ENCODE measurements at regions not wholly inside any gene's neighbourhood (a gene's known extent, or its start where the extent isn't known, plus 50 kb on each side); places are given as distances from the start of the nearest gene placed in this dataset.

DNA sequence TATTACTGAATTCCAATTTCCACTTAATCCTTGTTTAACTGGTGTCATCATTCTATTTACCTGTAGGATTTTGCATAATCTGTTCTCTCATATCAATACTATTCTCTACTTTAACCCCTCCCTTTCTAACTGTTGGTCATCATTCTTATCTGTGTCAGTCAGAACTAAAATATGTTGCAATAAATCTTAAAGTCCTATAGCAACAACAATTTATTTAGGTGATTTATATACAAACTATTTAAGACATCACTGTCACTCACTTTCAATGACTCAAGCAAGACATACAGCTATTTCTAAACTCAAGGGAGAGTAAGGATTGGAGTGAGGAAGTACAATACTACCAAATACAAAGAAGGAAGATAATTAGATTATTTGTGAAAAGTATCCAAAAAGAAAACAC, 740.4 kb downstream of the DSC3 start:
- Histone ChIP-seq H3K9me3 (ENCODE audit: control insufficient read depth, insufficient read depth, low read length) (no peaks in the 10 kb centered on the region), H3K4me3 (ENCODE audit: low read depth, low read length) (no peak overlapping the region), H3K27ac (ENCODE audit: low read depth, low read length) (no peak overlapping the region), H3K27me3 (ENCODE audit: control insufficient read depth, insufficient read depth, low read length) (no peaks in the 10 kb centered on the region)
- DNase-seq (ENCODE audit: low read depth, low spot score): no peak
- CTCF ChIA-PET: no interaction called here
- TF ChIP-seq, protein P1, sequence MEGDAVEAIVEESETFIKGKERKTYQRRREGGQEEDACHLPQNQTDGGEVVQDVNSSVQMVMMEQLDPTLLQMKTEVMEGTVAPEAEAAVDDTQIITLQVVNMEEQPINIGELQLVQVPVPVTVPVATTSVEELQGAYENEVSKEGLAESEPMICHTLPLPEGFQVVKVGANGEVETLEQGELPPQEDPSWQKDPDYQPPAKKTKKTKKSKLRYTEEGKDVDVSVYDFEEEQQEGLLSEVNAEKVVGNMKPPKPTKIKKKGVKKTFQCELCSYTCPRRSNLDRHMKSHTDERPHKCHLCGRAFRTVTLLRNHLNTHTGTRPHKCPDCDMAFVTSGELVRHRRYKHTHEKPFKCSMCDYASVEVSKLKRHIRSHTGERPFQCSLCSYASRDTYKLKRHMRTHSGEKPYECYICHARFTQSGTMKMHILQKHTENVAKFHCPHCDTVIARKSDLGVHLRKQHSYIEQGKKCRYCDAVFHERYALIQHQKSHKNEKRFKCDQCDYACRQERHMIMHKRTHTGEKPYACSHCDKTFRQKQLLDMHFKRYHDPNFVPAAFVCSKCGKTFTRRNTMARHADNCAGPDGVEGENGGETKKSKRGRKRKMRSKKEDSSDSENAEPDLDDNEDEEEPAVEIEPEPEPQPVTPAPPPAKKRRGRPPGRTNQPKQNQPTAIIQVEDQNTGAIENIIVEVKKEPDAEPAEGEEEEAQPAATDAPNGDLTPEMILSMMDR (IDR thresholded peaks at IDR 0.05; ENCODE audit: low read depth, low read length): no peak
- POLR2A ChIA-PET: no interaction called here

DNA sequence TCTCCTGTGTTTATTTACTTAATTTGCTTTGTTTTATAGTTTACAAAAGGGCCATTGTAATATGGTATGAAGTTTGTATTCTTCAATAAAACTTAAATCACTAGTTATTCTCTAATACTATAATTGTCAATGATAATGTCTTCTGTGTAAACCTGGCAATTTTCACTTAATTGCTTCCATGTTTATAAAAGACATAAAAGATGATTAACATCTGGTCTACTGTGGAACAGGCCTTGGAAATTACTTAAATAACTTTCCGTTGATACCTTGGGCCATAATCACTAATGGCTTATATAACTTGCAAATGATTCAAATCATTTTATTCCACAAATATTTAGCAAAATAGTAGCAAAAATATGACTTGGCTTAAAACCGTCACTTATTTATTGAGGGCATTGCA, 743.8 kb downstream of the DSC3 start:
- TF ChIP-seq, protein P1 (IDR thresholded peaks at IDR 0.05; ENCODE audit: low read depth, low read length): no peak
- ChIA-PET POLR2A (no interaction called here), CTCF (interaction anchor here (0.8 kb wide), 1 partner anchor 18 kb away, joined by 3 read pairs; no protein-coding TSS in a partner anchor)
- Histone ChIP-seq H3K4me3 (ENCODE audit: low read depth, low read length) (no peak overlapping the region), H3K27me3 (ENCODE audit: control insufficient read depth, insufficient read depth, low read length) (no peaks in the 10 kb centered on the region), H3K9me3 (ENCODE audit: control insufficient read depth, insufficient read depth, low read length) (no peaks in the 10 kb centered on the region), H3K27ac (ENCODE audit: low read depth, low read length) (no peak overlapping the region)
- DNase-seq (ENCODE audit: low read depth, low spot score): no peak

DNA sequence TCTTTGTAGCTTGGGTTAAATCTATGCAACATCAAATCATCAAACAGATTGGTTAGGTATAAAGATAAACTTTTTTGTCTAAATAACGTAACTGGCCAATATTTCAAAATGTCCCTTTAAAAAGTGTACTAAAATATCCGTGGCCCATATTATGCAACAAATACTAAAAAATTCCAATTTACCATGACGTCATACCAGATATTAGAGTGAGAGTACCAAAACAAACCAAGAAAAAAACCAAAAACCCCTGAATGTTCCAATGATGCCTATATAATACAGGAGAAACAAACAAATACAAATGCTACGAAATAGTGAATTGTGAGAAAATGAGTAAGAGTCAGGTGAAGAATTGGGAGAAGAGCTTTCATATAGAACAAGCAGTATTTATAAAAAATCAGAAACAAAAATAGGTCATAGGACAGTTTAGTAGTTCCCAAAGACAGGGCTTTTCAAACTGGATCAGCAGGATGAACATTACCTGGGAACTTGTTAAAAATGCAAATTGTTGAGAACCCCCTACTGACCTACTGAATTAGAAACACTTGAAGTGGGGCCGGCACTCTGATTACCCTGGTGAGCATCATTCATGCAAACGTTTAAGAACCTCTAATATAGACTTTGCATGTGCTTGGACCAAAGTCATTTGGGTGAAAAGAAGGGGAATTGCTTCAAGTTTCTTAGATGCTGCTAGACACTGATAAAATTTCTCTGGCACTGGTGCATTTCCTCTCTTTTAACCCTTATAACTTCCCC, 753.7 kb downstream of the DSC3 start:
- DNase-seq (ENCODE audit: low read depth, low spot score): no peak
- POLR2A ChIA-PET: no interaction called here
- CTCF ChIA-PET: no interaction called here
- Histone ChIP-seq H3K9me3 (ENCODE audit: control insufficient read depth, insufficient read depth, low read length) (no peaks in the 10 kb centered on the region), H3K27me3 (ENCODE audit: control insufficient read depth, insufficient read depth, low read length) (no peaks in the 10 kb centered on the region), H3K27ac (ENCODE audit: low read depth, low read length) (no peak overlapping the region), H3K4me3 (ENCODE audit: low read depth, low read length) (no peak overlapping the region)
- TF ChIP-seq, protein P1 (IDR thresholded peaks at IDR 0.05; ENCODE audit: low read depth, low read length): no peak

DNA sequence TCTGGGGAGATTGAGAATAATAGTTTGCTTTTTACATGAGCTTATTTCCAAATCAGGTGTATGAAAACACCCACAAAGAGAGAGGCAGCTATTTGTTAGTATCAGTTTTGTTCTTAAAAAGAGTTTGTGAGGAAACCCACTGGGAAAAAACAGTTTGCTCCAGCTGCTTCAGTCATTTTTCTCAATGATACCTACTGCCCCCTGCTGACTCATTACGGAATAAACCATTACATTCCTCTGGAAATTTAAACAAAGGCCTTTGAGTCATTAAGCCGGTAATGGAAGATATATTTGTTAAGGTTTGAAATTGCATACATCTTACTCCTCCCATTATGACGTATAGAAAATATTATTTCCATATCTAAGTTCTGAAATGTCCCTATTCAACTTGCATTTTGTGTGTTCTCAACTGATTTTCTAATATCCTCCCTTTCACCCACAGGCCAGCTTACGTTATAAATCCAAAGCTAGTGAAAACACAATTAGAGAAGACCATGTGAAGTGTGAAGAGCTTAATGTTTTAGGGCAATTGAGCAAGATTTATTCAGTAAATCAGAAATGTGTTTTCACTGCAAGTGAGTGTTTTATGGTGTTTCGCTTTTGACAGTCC, 761.6 kb downstream of the DSC3 start:
- DNase-seq (ENCODE audit: low read depth, low spot score): peak; percentile 1
- H3K4me3 ChIP-seq (ENCODE audit: low read depth, low read length): no peak overlapping the region
- H3K9me3 ChIP-seq (ENCODE audit: control insufficient read depth, insufficient read depth, low read length): no peaks in the 10 kb centered on the region
- CTCF ChIA-PET: interaction anchor here (0.6 to 3.4 kb wide), 21 partner anchors 9 to 1636 kb away, joined by 3 to 25 read pairs (median 3); no protein-coding TSS in a partner anchor
- no peaks in the 10 kb centered on the region for H3K27me3 ChIP-seq (ENCODE audit: control insufficient read depth, insufficient read depth, low read length)
- H3K27ac ChIP-seq (ENCODE audit: low read depth, low read length): no peak overlapping the region
- TF ChIP-seq, protein P1 (IDR thresholded peaks at IDR 0.05; ENCODE audit: low read depth, low read length): peak; percentile 69
- POLR2A ChIA-PET: no interaction called here

DNA sequence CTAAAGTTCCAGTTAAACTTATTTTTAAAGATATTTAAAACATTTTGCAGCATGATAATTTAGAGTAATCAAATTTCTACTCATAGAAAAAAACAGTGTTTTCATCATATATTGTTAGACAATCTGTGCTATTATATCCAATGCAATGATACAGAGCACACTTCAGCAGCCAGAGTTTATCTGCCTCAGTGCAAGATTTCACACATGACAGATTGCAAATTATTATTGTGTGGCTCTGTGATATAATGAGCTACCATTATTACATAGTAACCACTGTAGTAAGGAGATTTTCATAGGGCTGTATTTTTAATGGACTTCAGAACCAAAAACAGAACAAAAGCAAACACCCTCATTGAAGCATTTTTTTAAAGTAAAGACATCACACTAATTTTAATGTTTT, 762.4 kb downstream of the DSC3 start:
- H3K9me3 ChIP-seq (ENCODE audit: control insufficient read depth, insufficient read depth, low read length): no peaks in the 10 kb centered on the region
- CTCF ChIA-PET: interaction anchor here (0.5 to 3.4 kb wide), 19 partner anchors 10 to 1475 kb away, joined by 3 to 25 read pairs (median 3); no protein-coding TSS in a partner anchor
- POLR2A ChIA-PET: no interaction called here
- TF ChIP-seq, protein P1 (IDR thresholded peaks at IDR 0.05; ENCODE audit: low read depth, low read length): no peak
- no peaks in the 10 kb centered on the region for H3K27me3 ChIP-seq (ENCODE audit: control insufficient read depth, insufficient read depth, low read length)
- no peak overlapping the region for H3K27ac ChIP-seq (ENCODE audit: low read depth, low read length)
- no peak overlapping the region for H3K4me3 ChIP-seq (ENCODE audit: low read depth, low read length)
- no peak for DNase-seq (ENCODE audit: low read depth, low spot score)

Measured in AG04450 (cell line).